Endothelial cell of umbilical vein (primary cell): ENCODE measurements at regions not wholly inside any gene's neighbourhood (a gene's known extent, or its start where the extent isn't known, plus 50 kb on each side); places are given as distances from the start of the nearest gene placed in this dataset.

Experiments
- BruUV-seq: library from RNA; stranded (reverse); fragments of 400-500 nt; replicated peaks from 2 replicates; lab custom pipeline; 2021; lab: Mats Ljungman, UMichigan
- CTCF ChIA-PET: fragments of 300-600, 350-600 bp; sonication (Branson Sonifier 250); formaldehyde crosslinking; loops from one replicate; lab custom pipeline; 2021; ENCODE audit warnings: antibody characterized with exemption, inconsistent platforms; lab: Charles Lee
- POLR2A ChIA-PET: fragments of 300-600, 350-600 bp; sonication (Branson Sonifier 250); formaldehyde crosslinking; loops from one replicate; lab custom pipeline; 2021; ENCODE audit warnings: antibody characterized with exemption, inconsistent platforms; lab: Charles Lee
- DNase-seq: peaks from one replicate; pipeline ENCODE4 v3.0.0-alpha.2; 2011; ENCODE audit warnings: low read depth, low spot score
- FAIRE-seq: peaks from 2 replicates; lab custom pipeline; 2011; peaks lifted over from hg19 to GRCh38; lab: Jason Lieb, UNC
- H2AFZ ChIP-seq: 2 replicates; pipeline ENCODE4 v1.6.0; 2012; ENCODE audit warnings: low read depth, low read length, control low read depth, inconsistent platforms
- H3K27ac ChIP-seq: 2 replicates; pipeline ENCODE4 v1.5.1; 2011; ENCODE audit warnings: low read depth, mild to moderate bottlenecking, control low read depth, low read length, moderate library complexity; ENCODE audit not compliant: insufficient read depth
- H3K27me3 ChIP-seq, 2 experiments: 2 replicates each; pipeline versions ENCODE4 v1.6.0 to v1.6.1; 2011; ENCODE audit warnings: low read length in 2 of 2, mixed read lengths in 1 of 2; ENCODE audit not compliant: control insufficient read depth in 2 of 2, insufficient read depth in 2 of 2
- H3K36me3 ChIP-seq, 2 experiments: 2 replicates in 1 of 2; 3 replicates in 1 of 2; pipeline ENCODE4 v1.5.1; 2011; ENCODE audit warnings: low read length in 2 of 2, mild to moderate bottlenecking in 1 of 2, moderate library complexity in 1 of 2; ENCODE audit not compliant: control insufficient read depth in 2 of 2, insufficient read depth in 2 of 2; ENCODE audit errors: extremely low read depth in 1 of 2
- H3K4me1 ChIP-seq: 3 replicates; pipeline ENCODE4 v1.5.1; 2011; ENCODE audit warnings: mild to moderate bottlenecking, low read length; ENCODE audit not compliant: control insufficient read depth, insufficient read depth; ENCODE audit errors: extremely low read depth
- H3K4me2 ChIP-seq: 2 replicates; pipeline ENCODE4 v1.6.1; 2011; ENCODE audit warnings: low read length, control low read depth, mixed read lengths; ENCODE audit not compliant: insufficient read depth
- H3K4me3 ChIP-seq, 3 experiments: fragments of 200-600 bp in 1 of 3; sonication (generic), shearing (Covaris generic) in 1 of 3; replicated peaks in 1 of 3; 2 replicates each; pipeline ENCODE4 v1.5.1; 2011 to 2016; ENCODE audit warnings: control low read depth in 3 of 3, low read length in 3 of 3, mild to moderate bottlenecking in 2 of 3, inconsistent platforms in 1 of 3, low read depth in 1 of 3, moderate library complexity in 1 of 3; ENCODE audit not compliant: insufficient read depth in 1 of 3
- H3K79me2 ChIP-seq: 2 replicates; pipeline ENCODE4 v1.6.0; 2012; ENCODE audit warnings: low read length, inconsistent platforms; ENCODE audit not compliant: control insufficient read depth, insufficient read depth
- H3K9ac ChIP-seq: replicated peaks from 2 replicates; pipeline ENCODE3; 2011; ENCODE audit warnings: low read length, control low read depth; ENCODE audit not compliant: insufficient read depth; ENCODE audit errors: extremely low read depth
- H3K9me1 ChIP-seq: replicated peaks from 3 replicates; pipeline ENCODE4 v1.6.0; 2011; ENCODE audit warnings: mild to moderate bottlenecking, low read length; ENCODE audit not compliant: control insufficient read depth, insufficient read depth; ENCODE audit errors: extremely low read depth
- H3K9me3 ChIP-seq: replicated peaks from 2 replicates; pipeline ENCODE4 v1.5.1; 2012; ENCODE audit warnings: low read length, inconsistent platforms; ENCODE audit not compliant: control insufficient read depth, insufficient read depth
- H4K20me1 ChIP-seq: replicated peaks from 2 replicates; pipeline ENCODE3; 2011; ENCODE audit warnings: mild to moderate bottlenecking, low read length; ENCODE audit not compliant: control insufficient read depth, insufficient read depth; ENCODE audit errors: extremely low read depth
- EZH2 ChIP-seq: IDR thresholded peaks from 2 replicates; pipeline ENCODE4 v1.6.1; 2012; ENCODE audit warnings: borderline replicate concordance, low read depth, mild to moderate bottlenecking, moderate library complexity, low read length, inconsistent platforms; ENCODE audit not compliant: severe bottlenecking
- FOS ChIP-seq: IDR thresholded peaks from 2 replicates; pipeline ENCODE4 v1.6.1; 2011; ENCODE audit warnings: mild to moderate bottlenecking, low read length, moderate library complexity, borderline replicate concordance; ENCODE audit not compliant: insufficient read depth
- JUN ChIP-seq: IDR thresholded peaks from 2 replicates; pipeline ENCODE4 v1.6.1; 2011; ENCODE audit warnings: borderline replicate concordance, low read depth; ENCODE audit not compliant: insufficient read length, insufficient read depth
- MYC ChIP-seq: IDR thresholded peaks from one replicate; pipeline ENCODE4 v1.6.1; 2011; ENCODE audit warnings: mild to moderate bottlenecking, low read depth, low read length
- POLR2A ChIP-seq: IDR thresholded peaks from 2 replicates; pipeline ENCODE4 v1.6.1; 2012; ENCODE audit warnings: low read depth, mild to moderate bottlenecking, control low read depth, low read length
- POLR2AphosphoS5 ChIP-seq: IDR thresholded peaks from 2 replicates; pipeline ENCODE4 v1.6.1; 2012; ENCODE audit warnings: low read depth, mild to moderate bottlenecking, control low read depth, low read length, moderate library complexity; ENCODE audit not compliant: insufficient read depth
- dilution Hi-C: fragments of 300-500 bp; cut with MboI; formaldehyde crosslinking; loops from one replicate; pipeline ENCODE4 v1.15.0; 2019; ENCODE audit warnings: low sequenced_read_pairs; ENCODE audit not compliant: extremely low pct_ligation_motif_present
- intact Hi-C: fragments of 100-400 bp; cut with micrococcal nuclease; formaldehyde crosslinking; loops from one replicate; pipeline ENCODE4 v1.10.0; 2022
- TF ChIP-seq, protein P1 (sequence below), 2 donors: IDR thresholded peaks; 1 replicate in 1 of 2; 2 replicates in 1 of 2; pipeline ENCODE4 v1.5.1; 2011; ENCODE audit warnings: low read length in 2 of 2, mild to moderate bottlenecking in 2 of 2, moderate library complexity in 2 of 2, control low read depth in 1 of 2, inconsistent platforms in 1 of 2, low read depth in 1 of 2; ENCODE audit not compliant: insufficient read depth in 1 of 2; ENCODE audit errors: extremely low read depth in 1 of 2

DNA sequence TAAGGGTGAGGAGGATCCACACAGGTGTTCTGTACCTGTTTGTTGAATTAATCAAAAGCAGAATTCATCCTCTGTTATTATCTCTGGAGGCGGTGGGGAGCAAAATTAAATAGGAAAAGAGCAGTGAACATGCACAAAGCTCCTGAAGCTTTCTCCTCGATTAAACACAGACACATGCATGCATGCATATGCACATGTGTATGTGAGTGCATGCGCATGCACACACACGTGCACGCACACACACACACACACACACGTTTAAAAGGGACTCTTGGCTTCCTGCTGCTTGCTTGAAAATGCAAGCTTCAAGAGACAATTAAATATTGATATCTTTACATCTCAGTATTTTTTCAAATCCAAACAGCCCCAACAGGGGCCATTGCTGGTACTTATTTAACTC lies 462.1 kb downstream of the BUD13 start:
- Histone ChIP-seq H3K27me3 (peaks cover 0 to 2% of the 10 kb centered on the region in 2 experiments), H3K9me3 (no peaks in the 10 kb centered on the region), H3K27ac (no peak overlapping the region), H3K36me3 (no peaks in the 10 kb centered on the region), H3K79me2 (no peaks in the 10 kb centered on the region), H3K4me2 (no peak overlapping the region), H3K9ac (no peak overlapping the region), H2AFZ (no peak overlapping the region), H3K4me3 (no peak overlapping the region), H3K4me1 (peaks cover 12% of the 10 kb centered on the region), H4K20me1 (no peaks in the 10 kb centered on the region), H3K9me1 (no peaks in the 10 kb centered on the region)
- no peak for TF ChIP-seq POLR2A
- no peak for TF ChIP-seq POLR2AphosphoS5
- no peak for TF ChIP-seq JUN
- no peak for TF ChIP-seq MYC
- TF ChIP-seq, protein P1, sequence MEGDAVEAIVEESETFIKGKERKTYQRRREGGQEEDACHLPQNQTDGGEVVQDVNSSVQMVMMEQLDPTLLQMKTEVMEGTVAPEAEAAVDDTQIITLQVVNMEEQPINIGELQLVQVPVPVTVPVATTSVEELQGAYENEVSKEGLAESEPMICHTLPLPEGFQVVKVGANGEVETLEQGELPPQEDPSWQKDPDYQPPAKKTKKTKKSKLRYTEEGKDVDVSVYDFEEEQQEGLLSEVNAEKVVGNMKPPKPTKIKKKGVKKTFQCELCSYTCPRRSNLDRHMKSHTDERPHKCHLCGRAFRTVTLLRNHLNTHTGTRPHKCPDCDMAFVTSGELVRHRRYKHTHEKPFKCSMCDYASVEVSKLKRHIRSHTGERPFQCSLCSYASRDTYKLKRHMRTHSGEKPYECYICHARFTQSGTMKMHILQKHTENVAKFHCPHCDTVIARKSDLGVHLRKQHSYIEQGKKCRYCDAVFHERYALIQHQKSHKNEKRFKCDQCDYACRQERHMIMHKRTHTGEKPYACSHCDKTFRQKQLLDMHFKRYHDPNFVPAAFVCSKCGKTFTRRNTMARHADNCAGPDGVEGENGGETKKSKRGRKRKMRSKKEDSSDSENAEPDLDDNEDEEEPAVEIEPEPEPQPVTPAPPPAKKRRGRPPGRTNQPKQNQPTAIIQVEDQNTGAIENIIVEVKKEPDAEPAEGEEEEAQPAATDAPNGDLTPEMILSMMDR (IDR thresholded peaks at IDR 0.05; ENCODE audit: extremely low read depth in 1 of 2, insufficient read depth in 1 of 2, low read depth in 1 of 2, low read length in 2 of 2), result no peak
- no peak for TF ChIP-seq EZH2
- TF ChIP-seq FOS, result no peak
- dilution Hi-C loops, result no loop called here
- ChIA-PET POLR2A (no interaction called here), CTCF (interaction anchor here (1.4 kb wide), 1 partner anchor 381 kb away, joined by 3 read pairs; no protein-coding TSS in a partner anchor)
- no TSS peak for BruUV-seq
- DNase-seq, result no peak
- FAIRE-seq, result no peak
- intact Hi-C loops, result no loop called here
